ENCODE measurements at regions not wholly inside any gene's neighbourhood (a gene's known extent, or its start where the extent isn't known, plus 50 kb on each side); places are given as distances from the start of the nearest gene placed in this dataset.

- Mint-ChIP-seq H3K36me3 (peaks cover 4% of the 10 kb centered on the region), H3K4me1 (peaks cover 9% of the 10 kb centered on the region), H3K9me3 (peaks cover 12% of the 10 kb centered on the region), H3K27me3 (ENCODE audit: low read depth) (no peaks in the 10 kb centered on the region), H3K4me3 (no peak overlapping the region), H3K27ac (no peak overlapping the region)
- DNase-seq (ENCODE audit: low spot score in 2 of 2, unreplicated experiment in 2 of 2), result no peak
- no peak for TF ChIP-seq CTCF (IDR thresholded peaks at IDR 0.05; ENCODE audit: unreplicated experiment)
These were observed 210.5 kb upstream of the TLE3 start for GRCh38 chr15:70308011-70308734.

GRCh38 chr15:70306582-70306981 is 208.9 kb upstream of the TLE3 start:
- peaks cover 4% of the 10 kb centered on the region for H3K36me3 Mint-ChIP-seq
- no peak for TF ChIP-seq CTCF (IDR thresholded peaks at IDR 0.05; ENCODE audit: unreplicated experiment)

GRCh38 chr15:70306081-70306480 is 208.4 kb upstream of the TLE3 start:
- H3K4me1 Mint-ChIP-seq, result peaks cover 9% of the 10 kb centered on the region

More at GRCh38 chr15:70306582-70306981, 208.9 kb upstream of the TLE3 start:
- Mint-ChIP-seq H3K27me3 (ENCODE audit: low read depth) (no peaks in the 10 kb centered on the region), H3K4me3 (no peak overlapping the region), H3K9me3 (peaks cover 12% of the 10 kb centered on the region), H3K4me1 (peaks cover 9% of the 10 kb centered on the region), H3K27ac (no peak overlapping the region)
- DNase-seq (ENCODE audit: low spot score in 2 of 2, unreplicated experiment in 2 of 2), result no peak

GRCh38 chr15:70303981-70304380 is 206.3 kb upstream of the TLE3 start:
- TF ChIP-seq CTCF (IDR thresholded peaks at IDR 0.05; ENCODE audit: unreplicated experiment), result no peak
- Mint-ChIP-seq H3K27ac (no peak overlapping the region), H3K4me3 (no peak overlapping the region), H3K4me1 (peaks cover 19% of the 10 kb centered on the region), H3K27me3 (ENCODE audit: low read depth) (no peaks in the 10 kb centered on the region), H3K36me3 (peaks cover 2% of the 10 kb centered on the region), H3K9me3 (peaks cover 6% of the 10 kb centered on the region)
- DNase-seq (ENCODE audit: low spot score in 2 of 2, unreplicated experiment in 2 of 2), result no peak

More at GRCh38 chr15:70306081-70306480, 208.4 kb upstream of the TLE3 start:
- no peak for DNase-seq (ENCODE audit: low spot score in 2 of 2, unreplicated experiment in 2 of 2)
- H3K27ac Mint-ChIP-seq, result no peak overlapping the region
- TF ChIP-seq CTCF (IDR thresholded peaks at IDR 0.05; ENCODE audit: unreplicated experiment), result no peak
- H3K4me3 Mint-ChIP-seq, result no peak overlapping the region
- H3K27me3 Mint-ChIP-seq (ENCODE audit: low read depth), result no peaks in the 10 kb centered on the region
- peaks cover 9% of the 10 kb centered on the region for H3K9me3 Mint-ChIP-seq
- peaks cover 3% of the 10 kb centered on the region for H3K36me3 Mint-ChIP-seq

- Mint-ChIP-seq H3K36me3 (peaks cover 2% of the 10 kb centered on the region), H3K9me3 (peaks cover 6% of the 10 kb centered on the region)
- TF ChIP-seq CTCF (IDR thresholded peaks at IDR 0.05; ENCODE audit: unreplicated experiment), result no peak
These were observed 204.6 kb upstream of the TLE3 start for GRCh38 chr15:70302360-70302759.

More at GRCh38 chr15:70302360-70302759, 204.6 kb upstream of the TLE3 start:
- Mint-ChIP-seq H3K27ac (no peak overlapping the region), H3K27me3 (ENCODE audit: low read depth) (no peaks in the 10 kb centered on the region), H3K4me1 (peaks cover 15% of the 10 kb centered on the region), H3K4me3 (no peak overlapping the region)
- no peak for DNase-seq (ENCODE audit: low spot score in 2 of 2, unreplicated experiment in 2 of 2)
